DOHH2 (cell line): ENCODE measurements at regions not wholly inside any gene's neighbourhood (a gene's known extent, or its start where the extent isn't known, plus 50 kb on each side); places are given as distances from the start of the nearest gene placed in this dataset.

Source experiments
- EZH2phosphoT487 ChIP-seq: fragments of 200-600 bp; sonication (generic); IDR thresholded peaks from 2 replicates; pipeline ENCODE4 v1.6.1; 2017; ENCODE audit warnings: borderline replicate concordance, mild to moderate bottlenecking, antibody characterized with exemption, low read length, moderate library complexity, mixed read lengths
- TF ChIP-seq, protein P1 (sequence below): fragments of 200-600 bp; sonication (generic); IDR thresholded peaks from one replicate; pipeline ENCODE4 v1.5.1; 2014; ENCODE audit warnings: antibody characterized with exemption, mild to moderate bottlenecking, low read depth, low read length; ENCODE audit not compliant: poor library complexity, severe bottlenecking

DNA sequence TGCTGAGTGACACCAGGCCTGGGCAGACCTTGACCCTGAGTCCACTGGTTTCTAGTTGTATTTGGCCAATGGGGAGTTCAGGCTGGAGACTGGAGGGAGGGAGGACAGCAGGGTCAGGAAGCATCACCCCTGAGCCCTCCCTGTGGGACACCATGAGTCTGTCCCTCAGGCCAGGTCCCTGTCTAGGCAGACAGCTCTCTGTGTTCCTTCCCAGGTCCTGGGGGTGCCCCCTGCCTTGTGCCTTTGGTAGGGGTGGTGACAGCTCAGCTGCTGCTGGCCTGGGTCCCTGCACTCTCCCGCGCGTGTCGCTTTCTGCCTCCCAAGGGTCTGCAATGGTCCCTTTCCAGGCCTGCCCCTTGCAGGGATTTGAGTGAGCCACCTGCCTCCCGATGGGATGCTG, 125.5 kb downstream of the OLFM1 start:
- TF ChIP-seq, protein P1, sequence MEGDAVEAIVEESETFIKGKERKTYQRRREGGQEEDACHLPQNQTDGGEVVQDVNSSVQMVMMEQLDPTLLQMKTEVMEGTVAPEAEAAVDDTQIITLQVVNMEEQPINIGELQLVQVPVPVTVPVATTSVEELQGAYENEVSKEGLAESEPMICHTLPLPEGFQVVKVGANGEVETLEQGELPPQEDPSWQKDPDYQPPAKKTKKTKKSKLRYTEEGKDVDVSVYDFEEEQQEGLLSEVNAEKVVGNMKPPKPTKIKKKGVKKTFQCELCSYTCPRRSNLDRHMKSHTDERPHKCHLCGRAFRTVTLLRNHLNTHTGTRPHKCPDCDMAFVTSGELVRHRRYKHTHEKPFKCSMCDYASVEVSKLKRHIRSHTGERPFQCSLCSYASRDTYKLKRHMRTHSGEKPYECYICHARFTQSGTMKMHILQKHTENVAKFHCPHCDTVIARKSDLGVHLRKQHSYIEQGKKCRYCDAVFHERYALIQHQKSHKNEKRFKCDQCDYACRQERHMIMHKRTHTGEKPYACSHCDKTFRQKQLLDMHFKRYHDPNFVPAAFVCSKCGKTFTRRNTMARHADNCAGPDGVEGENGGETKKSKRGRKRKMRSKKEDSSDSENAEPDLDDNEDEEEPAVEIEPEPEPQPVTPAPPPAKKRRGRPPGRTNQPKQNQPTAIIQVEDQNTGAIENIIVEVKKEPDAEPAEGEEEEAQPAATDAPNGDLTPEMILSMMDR: no peak
- TF ChIP-seq EZH2phosphoT487: no peak
